Posterior cingulate gyrus (tissue), 11 donors: ENCODE measurements at regions not wholly inside any gene's neighbourhood (a gene's known extent, or its start where the extent isn't known, plus 50 kb on each side); places are given as distances from the start of the nearest gene placed in this dataset.
A peak's percentile ranks its signal among the peaks of the same experiment; 100 is the strongest.

ENCODE experiments used
- DNase-seq, 10 donors: peaks; one replicate each; pipeline versions ENCODE4 v3.0.0 to v3.0.0-alpha.2; 2020 to 2021; ENCODE audit warnings: mixed read lengths in 3 of 10
- intact Hi-C: fragments of 100-400 bp; cut with DNase I; formaldehyde crosslinking; loops from one replicate; pipeline ENCODE4 v1.15.1; 2023

GRCh38 chr1:95369985-95370690 is 136.1 kb downstream of the RWDD3 start:
- no peak for DNase-seq
- intact Hi-C loops: no loop called here

GRCh38 chr1:95370691-95371562 is 136.9 kb downstream of the RWDD3 start:
- intact Hi-C loops: no loop called here
- no peak for DNase-seq

GRCh38 chr1:95371666-95372282 is 137.8 kb downstream of the RWDD3 start:
- no peak for DNase-seq
- intact Hi-C loops: no loop called here

GRCh38 chr1:95375174-95375573 is 141.2 kb downstream of the RWDD3 start:
- no peak for DNase-seq
- intact Hi-C loops: no loop called here

- DNase-seq: no peak
- intact Hi-C loops: no loop called here
Measured at GRCh38 chr1:95380909-95381308, 146.9 kb downstream of the RWDD3 start.

GRCh38 chr1:95382000-95382786 is 148.2 kb downstream of the RWDD3 start:
- intact Hi-C loops: no loop called here
- no peak for DNase-seq

- no peak for DNase-seq
- intact Hi-C loops: no loop called here
Measured at GRCh38 chr1:95383111-95383510, 149.1 kb downstream of the RWDD3 start.

- DNase-seq: no peak
- intact Hi-C loops: no loop called here
Measured at GRCh38 chr1:95384567-95384966, 150.6 kb downstream of the RWDD3 start.

- intact Hi-C loops: no loop called here
- DNase-seq: no peak
Measured at GRCh38 chr1:95386371-95386770, 152.4 kb downstream of the RWDD3 start.

- intact Hi-C loops: no loop called here
- DNase-seq: no peak
Measured at GRCh38 chr1:95386915-95387314, 152.9 kb downstream of the RWDD3 start.

GRCh38 chr1:95388031-95388430 is 154.0 kb downstream of the RWDD3 start:
- no peak for DNase-seq
- intact Hi-C loops: no loop called here

GRCh38 chr1:95393434-95393833 is 159.4 kb downstream of the RWDD3 start:
- DNase-seq: no peak
- intact Hi-C loops: no loop called here

- no peak for DNase-seq
- intact Hi-C loops: no loop called here
Measured at GRCh38 chr1:95396557-95396956, 162.5 kb downstream of the RWDD3 start.

GRCh38 chr1:95402780-95403179 is 168.8 kb downstream of the RWDD3 start:
- no peak for DNase-seq
- intact Hi-C loops: no loop called here

- intact Hi-C loops: no loop called here
Measured at GRCh38 chr1:95406279-95406678, 172.3 kb downstream of the RWDD3 start.

GRCh38 chr1:95407131-95407885 is 173.3 kb downstream of the RWDD3 start:
- intact Hi-C loops: no loop called here
- DNase-seq: peak in 1 of 10 donors; percentile 65

More at GRCh38 chr1:95406279-95406678, 172.3 kb downstream of the RWDD3 start:
- no peak for DNase-seq

- intact Hi-C loops: no loop called here
- DNase-seq: peak in 6 of 10 donors; percentile 9 to 73 (median 20)
Measured at GRCh38 chr1:95407886-95408291, 173.9 kb downstream of the RWDD3 start.

GRCh38 chr1:95408507-95409136 is 174.6 kb downstream of the RWDD3 start:
- intact Hi-C loops: no loop called here
- no peak for DNase-seq

GRCh38 chr1:95409276-95409675 is 175.3 kb downstream of the RWDD3 start:
- DNase-seq: no peak
- intact Hi-C loops: no loop called here
